SW480 (cell line): ENCODE measurements at regions not wholly inside any gene's neighbourhood (a gene's known extent, or its start where the extent isn't known, plus 50 kb on each side); places are given as distances from the start of the nearest gene placed in this dataset.
"Not testable (repeated sequence)": the region's sequence is repeated elsewhere in the genome, so short reads cannot be mapped to it uniquely, and the experiment has no call there.

Experiments used
- DNase-seq: peaks from one replicate; pipeline ENCODE4 v3.0.0-alpha.2; 2016; ENCODE audit warnings: low spot score

DNA sequence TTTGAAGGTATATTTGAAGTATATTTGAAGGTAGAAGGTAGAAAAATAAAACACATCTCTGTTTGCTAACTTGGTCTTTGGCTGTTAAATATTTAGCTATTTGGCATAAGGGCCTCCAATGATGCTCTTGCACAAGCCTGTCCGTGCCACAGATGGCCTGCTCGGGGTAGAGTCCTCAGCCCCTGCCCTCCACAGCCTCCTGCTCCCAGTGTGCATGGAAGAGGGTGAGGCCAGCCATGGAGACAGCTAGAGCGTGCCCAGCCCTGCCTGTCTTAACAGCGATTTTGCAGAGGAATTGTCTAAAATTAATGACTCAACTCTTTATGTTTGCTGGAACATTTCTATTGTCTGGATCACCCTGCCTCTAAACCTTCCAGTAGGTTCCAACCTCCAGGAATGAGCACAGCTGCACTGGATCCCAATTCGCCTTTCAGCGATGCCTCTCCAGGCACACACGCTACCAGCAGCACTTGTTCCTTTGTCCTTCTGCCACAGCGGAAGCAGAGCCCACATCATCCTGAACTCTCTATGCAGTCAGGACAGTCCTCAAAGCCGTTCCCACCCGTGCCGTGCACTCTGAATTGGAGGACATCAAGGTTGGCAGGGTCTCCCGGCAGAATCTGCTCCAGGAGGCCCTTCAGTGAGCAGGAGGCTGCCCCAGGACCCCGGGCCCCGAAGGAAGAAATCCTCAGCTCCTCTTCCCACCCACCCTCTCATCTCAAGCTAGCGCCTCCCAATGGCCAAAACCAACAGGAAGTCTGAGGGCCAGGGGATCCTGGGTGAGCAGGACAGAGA lies 254.0 kb upstream of the IRX1 start:
- no peak for DNase-seq

DNA sequence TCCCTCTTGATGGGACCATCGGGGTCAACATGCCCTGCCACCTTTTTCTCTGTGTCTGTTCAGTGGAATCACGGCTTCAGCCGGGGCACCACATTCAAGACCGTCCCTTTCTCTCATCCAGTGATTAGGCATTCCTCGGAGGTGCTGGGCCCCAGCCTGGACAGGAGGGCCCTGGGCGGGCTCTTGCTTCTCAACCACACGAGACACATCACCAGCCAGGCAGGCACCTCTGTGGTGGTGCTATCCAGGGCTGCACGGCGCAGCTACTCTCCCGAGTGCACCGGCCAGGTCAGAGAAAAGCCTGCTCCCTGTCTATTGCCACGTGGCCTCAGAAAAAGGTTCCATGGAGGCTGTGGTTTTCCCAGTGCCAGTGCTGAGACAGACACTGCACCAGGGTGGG lies 255.2 kb upstream of the IRX1 start:
- no peak for DNase-seq

DNA sequence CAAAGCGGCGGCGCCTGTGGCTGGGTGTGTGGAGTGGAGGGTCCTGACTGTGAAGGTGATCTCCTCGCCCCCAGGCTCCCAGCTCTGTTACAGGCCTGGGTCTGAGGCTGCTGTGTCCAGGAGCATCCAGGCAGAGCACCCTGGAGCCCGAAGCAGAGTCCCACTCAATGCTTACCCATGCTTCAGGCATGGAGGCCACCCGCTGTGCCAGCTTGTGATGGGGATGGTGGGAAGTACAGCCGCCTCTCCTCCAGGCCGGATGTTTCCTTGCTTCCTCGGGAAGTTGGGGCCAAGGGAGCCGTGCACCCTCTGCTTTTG lies 255.9 kb upstream of the IRX1 start:
- DNase-seq = no peak

DNA sequence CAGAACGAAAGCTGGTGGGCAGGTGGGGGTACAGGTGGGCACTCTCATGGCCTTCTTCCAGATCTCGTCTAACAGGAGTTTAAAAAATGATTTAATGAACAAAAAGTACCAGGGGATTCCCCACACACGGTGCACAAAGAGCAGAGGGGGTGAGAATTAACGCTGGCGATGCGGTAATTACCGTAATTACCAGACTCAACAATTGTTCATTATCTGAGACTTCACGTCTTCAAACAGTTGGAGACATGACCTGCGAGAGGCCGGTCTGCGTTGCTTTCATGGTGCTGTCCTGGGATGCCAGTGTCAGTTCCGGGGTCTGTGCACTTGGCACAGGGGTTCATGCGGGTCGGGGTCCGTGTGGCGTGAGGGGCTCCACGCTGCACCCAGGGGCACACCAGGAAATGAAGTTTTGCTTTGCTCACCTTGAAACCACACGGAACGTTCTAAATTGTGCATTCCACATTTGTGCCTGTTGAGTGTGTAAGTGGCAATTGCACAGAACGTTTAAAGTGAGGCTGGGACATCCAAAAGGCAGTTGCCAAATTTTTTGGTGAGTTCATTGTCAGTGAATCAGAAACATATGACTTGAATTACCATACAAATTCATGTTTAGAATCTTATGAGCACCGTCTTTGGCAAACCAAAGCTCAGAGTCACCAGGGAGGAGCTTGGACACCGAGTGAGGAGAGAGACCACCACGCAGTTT lies 256.4 kb upstream of the IRX1 start:
- no peak for DNase-seq

DNA sequence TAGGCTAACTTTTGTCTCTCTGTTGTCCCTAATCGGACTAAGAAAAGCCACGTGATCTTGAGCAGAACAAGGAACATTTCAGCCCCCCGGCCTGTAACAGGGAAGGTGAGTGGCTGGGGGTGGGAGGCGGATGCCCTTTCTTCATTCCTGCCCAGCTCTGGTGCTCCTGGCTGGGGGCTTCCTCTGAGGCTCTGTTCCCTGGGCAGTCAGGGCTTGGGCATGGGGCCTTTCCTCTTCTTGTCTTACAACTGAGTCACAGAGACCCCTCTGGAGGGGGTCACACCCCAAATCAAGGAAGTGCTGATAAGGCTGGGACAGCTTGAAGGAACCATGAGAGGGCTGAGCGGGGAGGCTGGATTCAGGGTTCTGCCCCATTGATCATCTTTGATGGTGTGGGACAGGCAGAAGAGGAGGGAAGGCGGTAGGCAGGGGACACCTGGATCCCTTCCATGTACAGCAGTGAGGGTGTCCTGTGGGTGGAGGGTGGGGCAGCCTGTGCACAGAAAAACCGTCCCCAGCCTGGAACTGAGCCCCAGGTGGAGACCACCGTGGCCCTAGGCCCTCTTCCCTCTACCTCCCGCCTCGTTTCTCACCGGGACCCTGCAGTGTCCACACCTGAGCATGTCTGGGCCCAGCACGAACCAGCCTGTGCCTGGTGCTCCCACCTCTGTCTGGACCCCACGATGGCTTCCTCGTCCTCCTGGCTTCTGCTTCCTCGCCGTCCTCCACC lies 257.7 kb upstream of the IRX1 start:
- DNase-seq = no peak

DNA sequence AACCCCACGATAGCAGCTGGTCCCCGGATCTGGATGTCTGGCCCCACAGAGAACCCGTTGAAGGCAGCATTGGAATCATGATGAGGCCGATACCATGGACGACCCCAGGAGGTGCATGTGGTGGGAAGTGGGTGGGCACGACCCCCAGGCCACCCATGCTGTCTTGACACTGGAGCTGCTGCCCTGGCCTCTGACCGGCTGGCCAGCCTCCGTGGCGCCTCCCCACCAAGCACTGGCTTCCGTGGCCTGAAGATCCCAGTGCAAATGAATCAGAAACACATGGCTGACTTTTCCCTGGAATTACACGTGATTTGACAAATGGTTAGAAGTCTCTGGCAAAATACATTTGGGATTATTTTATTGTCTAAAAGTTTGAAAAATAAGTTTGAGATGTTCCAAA lies 259.0 kb upstream of the IRX1 start:
- DNase-seq = no peak

DNA sequence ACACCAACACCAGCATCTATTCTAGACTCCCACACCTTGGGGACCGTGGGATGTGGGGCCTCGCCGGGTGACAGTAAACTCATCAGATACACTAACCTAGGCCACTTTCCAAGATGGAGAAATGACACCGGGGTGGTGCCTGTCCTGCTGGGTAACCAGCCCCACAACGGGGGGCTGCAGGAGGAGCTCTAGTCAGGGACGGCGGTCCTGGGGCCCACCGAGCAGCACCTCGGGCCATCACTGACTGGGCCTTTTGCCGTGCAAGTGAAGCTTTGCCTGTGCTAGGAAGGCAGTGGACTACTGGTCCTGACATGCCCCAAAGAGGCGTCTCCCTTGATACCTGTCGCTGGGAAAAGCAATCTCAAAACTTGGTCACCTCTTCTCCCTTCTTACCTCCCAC lies 260.3 kb upstream of the IRX1 start:
- DNase-seq = no peak

DNA sequence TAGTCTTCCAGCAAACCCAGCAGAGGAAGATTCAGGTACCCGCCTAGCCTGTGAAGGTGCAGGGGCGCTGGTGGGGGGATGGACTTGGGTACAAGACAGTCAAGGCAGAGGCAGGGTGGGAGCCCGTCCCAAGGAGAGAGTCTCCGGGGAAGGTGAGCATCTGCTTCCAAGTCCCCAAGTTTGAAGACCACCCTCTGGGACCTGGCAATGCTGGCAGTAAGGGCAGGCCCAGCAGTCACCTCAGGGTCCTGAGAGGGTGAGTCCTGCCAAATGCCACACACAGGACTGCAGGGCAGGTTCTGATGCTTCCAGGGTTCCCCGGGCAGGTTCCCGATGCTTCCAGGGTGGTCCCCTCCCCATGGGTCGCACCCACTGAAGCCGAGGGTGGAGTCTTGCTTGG lies 261.8 kb upstream of the IRX1 start:
- no peak for DNase-seq

DNA sequence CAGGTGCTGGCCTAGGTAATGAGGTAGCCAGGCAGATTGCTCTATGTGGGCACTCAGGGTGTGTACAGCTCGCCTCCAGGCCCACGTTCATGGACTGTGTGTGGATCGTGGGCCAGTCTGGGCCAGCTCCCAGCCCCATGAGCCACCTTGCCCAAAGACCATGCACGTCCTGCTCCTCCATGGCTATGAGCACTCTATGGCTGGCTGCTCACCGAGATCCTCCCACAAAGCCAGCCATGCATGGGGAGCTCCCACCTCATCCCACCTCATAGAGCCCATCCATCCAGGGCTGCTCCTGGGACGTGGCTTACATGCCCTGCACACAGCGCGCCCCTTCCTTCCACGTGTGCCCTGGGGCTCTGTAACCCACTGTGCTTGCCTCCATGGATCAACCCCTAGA lies 262.5 kb upstream of the IRX1 start:
- DNase-seq = no peak

DNA sequence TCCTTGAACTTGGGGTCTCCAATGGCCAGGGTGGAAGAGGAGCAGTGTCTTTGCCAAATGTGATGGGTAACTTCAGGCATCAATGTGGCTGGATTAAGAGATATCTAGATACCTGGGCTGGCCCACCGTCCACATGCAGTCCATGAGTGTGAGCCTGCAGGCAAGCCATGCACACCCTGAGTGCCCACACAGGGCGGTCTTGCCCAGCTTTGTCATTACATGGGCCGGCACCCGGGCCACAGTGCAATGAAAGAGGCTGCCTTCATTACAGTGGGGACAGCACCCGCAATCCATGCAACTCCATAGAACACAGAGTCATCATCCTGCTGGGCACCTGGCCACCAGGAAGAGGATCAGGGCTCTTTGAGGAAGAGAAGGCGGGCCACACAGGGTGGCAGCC lies 263.8 kb upstream of the IRX1 start:
- DNase-seq = no peak

DNA sequence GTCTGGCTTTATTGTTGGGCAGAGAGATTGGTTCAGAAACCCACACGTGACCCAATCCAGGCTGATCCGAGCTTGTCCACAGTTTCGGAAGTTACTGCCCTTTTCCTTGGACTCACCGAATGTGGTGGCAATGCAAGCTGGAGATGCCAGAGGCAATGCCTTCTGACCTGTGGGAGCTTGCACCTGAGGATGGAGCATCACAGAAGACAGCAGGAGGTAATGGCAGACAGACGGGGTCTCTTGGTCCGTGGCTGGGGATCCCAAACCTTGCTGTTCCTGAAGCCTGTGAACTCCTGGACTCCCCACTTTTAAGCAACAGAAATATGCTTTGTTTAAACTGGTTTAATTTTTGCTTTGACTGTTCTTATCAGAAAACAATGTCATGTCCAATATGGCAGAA lies 265.2 kb upstream of the IRX1 start:
- no peak for DNase-seq

DNA sequence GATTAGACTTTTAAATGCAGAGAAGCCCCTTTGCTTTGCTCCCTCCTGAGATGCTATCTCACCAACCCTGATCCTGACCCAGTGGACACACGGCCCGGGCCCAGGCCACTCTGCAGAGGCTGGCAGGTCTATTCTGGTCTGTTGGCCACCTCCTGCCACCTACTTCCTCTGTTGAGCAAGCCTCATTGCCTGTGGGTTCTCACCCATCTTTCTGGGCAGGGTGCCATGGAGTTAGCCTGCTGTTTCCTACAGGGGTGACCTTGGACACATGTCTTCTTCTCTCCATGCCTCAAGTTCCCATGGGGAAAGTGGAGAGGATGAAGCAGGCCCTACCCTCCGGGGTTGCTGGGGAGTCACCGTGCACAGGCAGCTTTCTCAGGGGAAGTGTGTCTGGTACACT lies 266.2 kb upstream of the IRX1 start:
- no peak for DNase-seq

DNA sequence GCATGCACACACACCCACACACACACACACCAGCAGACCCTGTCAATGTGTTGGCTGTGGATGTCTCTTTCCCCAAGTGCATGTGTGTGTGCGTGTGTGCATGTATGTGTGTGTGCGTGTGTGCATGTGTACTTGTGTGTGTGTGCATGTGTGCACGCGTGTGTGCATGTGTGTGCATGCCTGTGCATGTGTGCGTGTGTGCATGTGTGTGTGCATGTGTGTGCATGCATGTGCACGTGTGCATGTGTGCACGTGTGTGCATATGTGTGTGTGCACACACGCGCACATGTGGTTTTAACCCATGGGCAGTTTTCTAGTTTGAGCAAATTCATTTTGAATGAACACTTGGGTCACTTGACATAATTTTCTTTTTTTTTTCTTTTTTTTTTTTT lies 268.8 kb upstream of the IRX1 start:
- DNase-seq = no peak

DNA sequence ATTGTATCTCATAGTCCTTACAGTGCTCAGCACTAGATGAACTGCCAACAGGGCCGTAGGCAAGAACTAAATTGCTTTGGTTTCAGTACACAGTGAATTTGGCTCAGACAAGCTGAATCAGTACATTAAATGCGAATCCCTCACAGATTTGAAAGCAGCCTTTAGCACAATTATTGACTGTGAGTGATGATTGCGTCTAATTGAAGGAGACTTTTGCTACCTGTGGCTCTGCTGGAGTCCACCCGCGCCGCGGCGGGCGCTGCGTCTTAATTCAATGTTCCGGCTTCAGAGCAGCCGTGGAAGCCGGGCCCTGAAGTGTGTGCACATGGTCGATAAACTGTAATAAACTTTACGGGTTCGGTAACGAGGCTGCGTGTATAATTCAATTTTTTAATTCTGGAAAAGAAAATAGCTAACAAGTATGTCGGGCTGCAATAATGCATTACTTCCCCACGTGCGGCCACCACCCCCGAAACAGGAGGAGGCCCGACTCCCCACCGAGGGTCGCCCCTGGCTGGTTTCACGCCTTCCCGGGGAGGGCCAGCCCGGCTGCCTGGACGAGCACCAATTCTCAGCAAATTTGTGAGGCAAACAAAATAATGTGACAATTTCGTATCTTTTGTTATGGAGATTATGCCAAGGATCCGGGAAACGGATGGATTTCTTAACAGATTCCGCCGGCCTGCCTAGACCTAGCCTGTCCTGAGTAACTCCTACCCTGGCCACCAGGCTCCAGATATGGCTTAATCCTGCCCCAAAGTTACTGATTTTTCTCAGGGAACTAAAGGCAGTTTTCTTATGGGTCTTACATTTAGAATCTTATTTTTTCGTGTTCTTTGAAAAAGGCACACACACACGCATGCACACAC lies 269.4 kb upstream of the IRX1 start:
- DNase-seq = no peak

DNA sequence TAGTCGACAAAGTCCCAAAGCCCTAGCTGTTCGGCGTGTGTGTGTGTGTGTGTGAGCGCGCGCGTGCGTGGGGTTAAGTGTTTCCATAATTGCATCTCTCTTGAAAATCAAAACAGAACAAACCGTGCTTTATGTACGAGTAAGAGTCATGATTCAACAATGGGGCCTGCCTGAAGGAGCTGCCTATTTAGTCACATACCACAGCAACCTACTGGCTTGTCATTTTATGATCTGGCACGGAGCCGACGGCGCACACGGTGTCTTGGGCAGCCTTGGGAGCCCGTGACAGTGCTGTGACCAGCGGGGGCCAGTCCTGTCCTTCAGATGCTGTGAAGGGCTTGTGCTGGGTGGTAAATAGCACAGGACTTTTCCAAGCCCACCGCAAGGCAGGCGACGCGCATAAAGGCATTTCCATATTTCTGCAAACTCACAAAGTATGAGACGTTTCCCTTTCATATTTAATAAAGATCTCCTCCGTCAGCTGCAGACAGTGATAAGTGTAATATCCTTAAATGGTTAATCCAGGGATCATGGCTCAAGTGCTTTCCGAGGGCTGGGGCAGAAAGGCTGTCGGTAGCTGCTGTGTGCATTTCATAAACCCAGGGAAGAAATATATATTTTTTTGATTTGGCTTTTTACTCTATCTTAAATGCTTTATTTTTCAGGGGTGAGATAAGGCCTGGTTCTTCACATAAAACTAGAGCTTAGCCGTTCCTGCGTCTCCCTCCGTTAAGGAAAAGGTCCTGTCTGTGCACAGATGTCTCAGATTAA lies 270.2 kb upstream of the IRX1 start:
- DNase-seq = no peak

DNA sequence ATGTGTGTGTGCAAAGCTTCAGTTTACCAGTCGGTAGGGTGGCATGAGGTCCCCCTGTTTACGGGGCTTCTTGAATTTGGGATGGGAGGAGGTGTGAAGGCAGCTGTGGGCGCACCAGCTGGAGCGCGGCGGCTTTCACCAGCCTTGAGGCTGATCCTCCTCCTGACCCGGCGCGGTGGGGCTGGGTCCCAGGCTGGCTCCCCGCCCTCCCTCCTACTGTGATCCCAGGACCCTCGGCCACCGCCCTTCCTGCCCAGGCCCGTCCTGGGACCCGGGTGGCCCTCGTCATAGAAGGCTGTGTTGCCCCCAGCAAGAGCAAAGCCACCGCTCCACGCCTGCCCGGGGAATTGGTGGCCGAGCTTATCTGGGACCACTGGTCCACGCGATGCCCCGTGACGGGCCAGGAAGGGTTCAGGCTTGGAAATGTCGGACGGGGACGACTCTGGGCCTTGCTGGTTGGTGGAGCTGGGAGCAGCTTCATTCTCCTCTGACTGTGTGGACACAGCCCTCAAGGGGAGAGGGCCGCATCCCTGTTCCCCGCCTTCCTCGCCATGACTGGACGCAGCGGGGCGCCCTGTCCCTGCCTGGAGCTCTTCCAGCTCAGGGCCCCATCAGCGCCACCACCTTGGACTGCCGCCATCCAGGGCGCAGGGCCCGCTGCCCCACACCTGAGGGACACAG lies 271.1 kb upstream of the IRX1 start:
- DNase-seq = no peak

DNA sequence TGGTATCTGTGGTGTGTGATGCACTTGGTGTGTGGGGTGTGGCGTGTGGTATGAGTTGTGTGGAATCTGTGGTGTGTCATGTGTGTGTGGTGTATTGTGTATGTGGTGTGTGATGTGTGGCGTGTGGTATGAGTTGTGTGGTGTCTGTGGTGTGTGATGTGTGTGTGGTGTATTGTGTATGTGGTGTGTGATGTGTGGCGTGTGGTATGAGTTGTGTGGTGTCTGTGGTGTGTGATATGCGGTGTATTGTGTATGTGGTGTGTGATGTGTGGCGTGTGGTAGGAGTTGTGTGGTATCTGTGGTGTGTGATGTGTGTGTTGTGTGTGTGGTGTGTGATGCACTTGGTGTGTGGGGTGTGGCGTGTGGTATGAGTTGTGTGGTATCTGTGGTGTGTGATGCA lies 271.7 kb upstream of the IRX1 start:
- not testable (repeated sequence) for DNase-seq

DNA sequence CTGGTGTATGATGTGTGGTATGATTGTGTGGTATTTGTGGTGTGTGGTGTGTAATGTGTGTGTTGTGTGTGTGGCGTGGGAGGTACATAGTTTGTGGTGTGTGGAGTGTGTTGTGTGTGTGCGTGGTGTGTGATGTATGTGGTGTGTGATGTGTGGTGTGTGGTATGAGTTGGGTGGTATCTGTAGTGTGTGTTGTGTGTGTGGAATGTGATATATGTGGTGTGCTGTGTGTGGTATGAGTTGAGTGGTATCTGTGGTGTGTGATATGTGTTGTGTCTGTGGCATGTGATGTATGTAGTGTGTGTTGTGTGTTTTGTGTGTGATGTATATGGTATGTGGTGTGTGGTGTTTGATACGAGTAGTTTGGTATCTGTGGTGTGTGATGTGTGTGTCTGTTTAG lies 272.5 kb upstream of the IRX1 start:
- DNase-seq = no peak

DNA sequence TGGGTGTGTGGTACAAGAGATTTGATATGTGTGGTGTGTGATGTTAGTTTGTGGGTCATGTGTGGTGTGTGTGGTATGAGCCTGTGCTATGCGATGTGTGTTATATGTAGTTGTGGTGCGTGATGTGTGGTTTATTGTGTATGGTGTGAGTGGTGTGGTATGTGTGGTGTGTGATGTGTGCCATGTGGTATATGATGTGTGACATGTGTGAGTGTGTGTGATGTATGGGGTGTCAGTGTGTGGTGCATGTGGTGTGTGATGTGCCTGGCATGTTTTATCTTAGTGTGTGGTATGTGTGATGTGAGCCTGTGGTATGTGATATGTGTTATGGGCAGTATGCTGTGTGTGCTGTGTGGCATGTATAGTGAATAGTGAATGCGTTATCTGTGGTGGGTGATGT lies 273.0 kb upstream of the IRX1 start:
- no peak for DNase-seq

DNA sequence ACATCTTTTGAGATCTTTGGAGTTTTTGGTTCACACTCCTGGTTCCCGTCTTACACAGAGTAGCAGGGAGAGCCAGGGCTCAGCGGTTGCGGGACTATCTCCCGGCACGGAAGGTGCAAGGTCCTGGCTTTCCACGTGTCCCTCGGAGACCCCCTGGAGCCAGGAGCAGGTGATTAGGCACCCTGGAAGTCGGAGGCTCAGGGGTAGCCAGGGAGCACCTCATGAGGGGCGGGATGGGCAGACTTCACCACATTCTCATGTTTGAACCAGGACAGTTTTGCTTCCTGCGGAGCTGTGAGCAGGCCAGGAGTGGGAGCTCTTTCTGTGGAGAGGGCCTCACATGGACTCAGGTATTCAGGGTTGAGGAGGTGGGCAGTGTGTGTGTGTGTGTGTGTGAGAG lies 273.7 kb upstream of the IRX1 start:
- no peak for DNase-seq

DNA sequence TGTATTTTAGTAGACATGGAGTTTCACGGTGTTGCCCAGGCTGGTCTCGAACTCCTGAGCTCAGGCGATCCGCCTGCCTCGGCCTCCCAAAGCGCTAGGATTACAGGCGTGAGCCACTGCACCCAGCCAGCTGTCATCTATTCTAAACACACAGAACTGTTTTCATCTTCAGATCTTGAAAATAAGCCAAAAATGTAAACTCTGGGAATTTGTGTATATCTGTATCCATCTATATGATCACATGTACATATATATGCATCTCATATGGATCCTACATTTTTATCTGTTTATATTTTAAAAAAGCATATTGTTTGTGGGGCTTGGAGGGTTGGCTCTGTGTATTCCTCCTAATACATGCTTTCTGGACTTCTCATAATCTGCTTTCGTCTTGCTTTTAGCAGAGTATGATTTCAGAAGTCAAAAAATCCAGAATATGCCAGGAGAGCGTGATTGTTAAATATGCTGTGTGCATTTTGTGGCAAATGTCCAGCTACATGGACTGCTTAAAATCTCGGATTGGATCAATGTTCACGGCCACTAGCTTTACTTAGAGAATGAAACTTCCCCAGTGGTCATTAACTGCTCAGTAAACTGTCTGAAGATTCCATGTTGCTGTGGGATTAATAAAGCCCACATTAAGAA lies 274.4 kb upstream of the IRX1 start:
- no peak for DNase-seq
